Body of pancreas (tissue), 4 donors: ENCODE measurements at regions not wholly inside any gene's neighbourhood (a gene's known extent, or its start where the extent isn't known, plus 50 kb on each side); places are given as distances from the start of the nearest gene placed in this dataset.
"Not testable (repeated sequence)": the region's sequence is repeated elsewhere in the genome, so short reads cannot be mapped to it uniquely, and the experiment has no call there.

Experiments used
- ATAC-seq: fragments of 150-250 bp; one replicate; pipeline ENCODE4 v1.9.1; 2016
- DNase-seq, 4 donors: peaks; one replicate each; pipeline ENCODE4 v3.0.0-alpha.2; 2019
- H3K27ac ChIP-seq, 4 donors: fragments of 200-600 bp; sonication (generic); 1 replicate in 3 of 4; 2 replicates in 1 of 4; pipeline versions ENCODE4 v1.5.1 to v1.6.1; 2016 to 2019; ENCODE audit warnings: mild to moderate bottlenecking in 1 of 4, mixed read lengths in 1 of 4, moderate library complexity in 1 of 4
- H3K27me3 ChIP-seq, 2 donors: fragments of 200-600 bp; sonication (generic); one replicate each; pipeline ENCODE4 v1.6.0; 2016; ENCODE audit warnings: mild to moderate bottlenecking in 1 of 2
- H3K36me3 ChIP-seq, 2 donors: fragments of 200-600 bp; sonication (generic); replicated peaks in 1 of 2; 2 replicates each; pipeline ENCODE4 v1.5.1; 2016; ENCODE audit warnings: low read depth in 2 of 2; ENCODE audit not compliant: insufficient read depth in 1 of 2
- H3K4me1 ChIP-seq: fragments of 200-600 bp; sonication (generic); one replicate; pipeline ENCODE4 v1.6.0; 2016
- H3K4me3 ChIP-seq, 2 donors: fragments of 200-600 bp; sonication (generic); 1 replicate in 1 of 2; 2 replicates in 1 of 2; pipeline ENCODE4 v1.5.1; 2016 to 2019
- H3K9me3 ChIP-seq, 3 donors: fragments of 200-600 bp; sonication (generic); 1 replicate in 2 of 3; 2 replicates in 1 of 3; pipeline ENCODE4 v1.5.1; 2016
- CTCF ChIP-seq, 7 experiments: fragments of 450-650 bp in 4 of 7; fragments of 200-600 bp in 3 of 7; sonication (generic) in 3 of 7; IDR thresholded peaks; one replicate each; pipeline ENCODE4 v1.5.1; 2016 to 2019; ENCODE audit warnings: antibody characterized with exemption in 7 of 7
- POLR2A ChIP-seq, 3 donors: fragments of 450-650 bp; IDR thresholded peaks; one replicate each; pipeline ENCODE4 v1.6.1; 2016; ENCODE audit warnings: antibody characterized with exemption in 3 of 3, mild to moderate bottlenecking in 2 of 3
- WGBS, 2 donors: methylation state at CpG; one replicate each; pipeline ENCODE4 v1.1.5; 2017; 5-methylcytosine and 5-hydroxymethylcytosine counted together
- intact Hi-C: fragments of 100-400 bp; cut with DNase I; formaldehyde crosslinking; loops from one replicate; pipeline ENCODE4 v1.15.1; 2023

- no peak for ATAC-seq
Measured at GRCh38 chrX:65933085-65933589, 106.7 kb downstream of the VSIG4 start.

GRCh38 chrX:65932173-65933084, 107.5 kb downstream of the VSIG4 start:
- Histone ChIP-seq H3K36me3 (no peaks in the 10 kb centered on the region), H3K4me1 (no peaks in the 10 kb centered on the region), H3K9me3 (no peaks in the 10 kb centered on the region), H3K4me3 (no peak overlapping the region), H3K27me3 (no peaks in the 10 kb centered on the region), H3K27ac (no peak overlapping the region)
- ATAC-seq (no peak), DNase-seq (no peak)
- WGBS, 2 donors, result 61 to 71% methylated on average over 10 of the region's 10 CpGs
- no peak for TF ChIP-seq CTCF (IDR thresholded peaks at IDR 0.05)
- TF ChIP-seq POLR2A (IDR thresholded peaks at IDR 0.05), result no peak
- intact Hi-C loops, result no loop called here

More at GRCh38 chrX:65933085-65933589, 106.7 kb downstream of the VSIG4 start:
- intact Hi-C loops, result no loop called here
- Histone ChIP-seq H3K9me3 (no peaks in the 10 kb centered on the region), H3K27me3 (no peaks in the 10 kb centered on the region), H3K27ac (no peak overlapping the region), H3K36me3 (no peaks in the 10 kb centered on the region), H3K4me1 (no peaks in the 10 kb centered on the region), H3K4me3 (no peak overlapping the region)
- 82% methylated on average over 2 of the region's 2 CpGs for WGBS, 2 donors
- TF ChIP-seq CTCF (IDR thresholded peaks at IDR 0.05), result no peak
- no peak for DNase-seq

- DNase-seq (no peak), ATAC-seq (no peak)
- intact Hi-C loops, result no loop called here
- no peaks in the 10 kb centered on the region for H3K36me3 ChIP-seq
- WGBS, 2 donors, result 29 to 36% methylated on average over 1 to 5 of the region's 5 CpGs
- H3K4me3 ChIP-seq, result no peak overlapping the region
- no peak overlapping the region for H3K27ac ChIP-seq
- no peaks in the 10 kb centered on the region for H3K9me3 ChIP-seq
- H3K27me3 ChIP-seq, result no peaks in the 10 kb centered on the region
- no peaks in the 10 kb centered on the region for H3K4me1 ChIP-seq
- TF ChIP-seq CTCF (IDR thresholded peaks at IDR 0.05) (no peak), POLR2A (IDR thresholded peaks at IDR 0.05) (no peak)
Measured at GRCh38 chrX:65928522-65928921, 111.4 kb downstream of the VSIG4 start.

GRCh38 chrX:65927386-65927785, 112.5 kb downstream of the VSIG4 start:
- WGBS, 2 donors, result 56 to 60% methylated on average over 3 of the region's 3 CpGs
- H3K4me3 ChIP-seq, H3K27ac ChIP-seq, H3K36me3 ChIP-seq, H3K9me3 ChIP-seq, H3K27me3 ChIP-seq, ATAC-seq, DNase-seq, H3K4me1 ChIP-seq, intact Hi-C loops: not testable (repeated sequence)

- H3K27me3 ChIP-seq, result no peaks in the 10 kb centered on the region
- DNase-seq, result peak in 1 of 4 donors; percentile 2
- no peak overlapping the region for H3K27ac ChIP-seq
- TF ChIP-seq POLR2A (IDR thresholded peaks at IDR 0.05) (no peak), CTCF (IDR thresholded peaks at IDR 0.05) (no peak)
- H3K36me3 ChIP-seq, result no peaks in the 10 kb centered on the region
- no peaks in the 10 kb centered on the region for H3K4me1 ChIP-seq
- ATAC-seq, result no peak
- intact Hi-C loops, result no loop called here
- H3K9me3 ChIP-seq, result no peaks in the 10 kb centered on the region
- H3K4me3 ChIP-seq, result no peak overlapping the region
- WGBS, 2 donors, result 25 to 36% methylated on average over 2 to 5 of the region's 5 CpGs
Measured at GRCh38 chrX:65926095-65927019, 113.5 kb downstream of the VSIG4 start.
